Stomach smooth muscle (tissue), 2 donors: ENCODE measurements at regions not wholly inside any gene's neighbourhood (a gene's known extent, or its start where the extent isn't known, plus 50 kb on each side); places are given as distances from the start of the nearest gene placed in this dataset.

Source experiments
- H3K27ac ChIP-seq: one replicate; pipeline ENCODE4 v1.7.0; 2013; ENCODE audit warnings: mild to moderate bottlenecking, low read length, inconsistent platforms
- H3K27me3 ChIP-seq, 2 donors: one replicate each; pipeline ENCODE4 v1.7.0; 2013; ENCODE audit warnings: low read length in 2 of 2; ENCODE audit not compliant: insufficient read depth in 2 of 2, control insufficient read depth in 1 of 2
- H3K36me3 ChIP-seq, 2 donors: one replicate each; pipeline ENCODE4 v1.7.0; 2013; ENCODE audit warnings: low read length in 2 of 2; ENCODE audit not compliant: control insufficient read depth in 2 of 2, insufficient read depth in 2 of 2
- H3K4me1 ChIP-seq: one replicate; pipeline ENCODE4 v1.7.0; 2013; ENCODE audit warnings: low read length; ENCODE audit not compliant: control insufficient read depth, insufficient read depth
- H3K4me3 ChIP-seq, 2 donors: one replicate each; pipeline ENCODE4 v1.7.0; 2013; ENCODE audit warnings: low read length in 2 of 2
- H3K9ac ChIP-seq, 2 donors: one replicate each; pipeline ENCODE4 v1.7.0; 2013; ENCODE audit warnings: low read length in 2 of 2, mild to moderate bottlenecking in 1 of 2
- H3K9me3 ChIP-seq, 2 donors: one replicate each; pipeline ENCODE4 v1.7.0; 2013; ENCODE audit warnings: low read length in 2 of 2; ENCODE audit not compliant: control insufficient read depth in 2 of 2
- donor health status: healthy.
- donor health status: Pancreatic carcinoma.

DNA sequence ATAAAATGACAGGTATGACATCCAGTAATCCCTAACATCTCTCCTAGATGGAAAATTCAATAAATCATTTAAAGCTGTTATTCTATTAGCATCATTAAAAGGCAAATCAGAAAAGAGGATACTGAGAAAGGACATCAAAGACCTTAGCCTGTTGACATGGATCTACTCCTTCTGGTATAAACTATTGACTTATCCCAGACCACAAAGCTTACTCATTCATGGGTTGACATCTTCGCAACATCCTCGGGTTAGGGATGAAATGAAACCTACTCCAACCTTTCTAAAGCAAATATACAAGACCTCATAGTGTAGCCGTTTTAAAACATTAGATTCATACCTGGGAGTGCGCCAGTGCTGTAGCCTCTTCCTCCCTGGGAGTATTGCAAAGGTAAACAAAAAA is 191.5 kb upstream of the BTG1 start:
- Histone ChIP-seq H3K27ac (no peak overlapping the region), H3K4me3 (no peak overlapping the region), H3K9ac (no peak overlapping the region), H3K36me3 (no peaks in the 10 kb centered on the region), H3K9me3 (no peaks in the 10 kb centered on the region), H3K4me1 (no peaks in the 10 kb centered on the region), H3K27me3 (no peaks in the 10 kb centered on the region)

DNA sequence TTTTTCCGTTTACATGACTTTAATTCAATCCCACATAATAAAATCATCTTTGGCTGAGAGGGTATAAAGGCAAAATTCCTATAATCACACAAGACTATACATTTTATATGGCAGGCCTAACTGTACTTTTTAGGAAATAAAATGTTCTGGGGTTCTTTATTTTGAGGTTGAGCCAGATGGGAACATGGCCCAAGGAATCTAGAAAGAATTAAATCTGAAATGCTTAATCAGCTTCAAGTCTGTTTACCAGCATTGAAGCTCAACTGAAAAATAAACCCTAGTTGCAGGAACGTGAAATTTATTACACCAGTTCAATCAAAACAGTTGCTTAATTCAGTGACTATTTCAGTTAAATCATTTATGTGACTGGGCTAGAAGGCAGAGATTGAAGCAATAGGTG is 191.0 kb upstream of the BTG1 start:
- Histone ChIP-seq H3K36me3 (no peaks in the 10 kb centered on the region), H3K27me3 (no peaks in the 10 kb centered on the region), H3K4me1 (no peaks in the 10 kb centered on the region), H3K4me3 (no peak overlapping the region), H3K9ac (no peak overlapping the region), H3K9me3 (no peaks in the 10 kb centered on the region), H3K27ac (no peak overlapping the region)

- H3K27ac ChIP-seq: no peak overlapping the region
- H3K4me1 ChIP-seq: no peaks in the 10 kb centered on the region
- no peaks in the 10 kb centered on the region for H3K9me3 ChIP-seq
- H3K27me3 ChIP-seq: no peaks in the 10 kb centered on the region
- H3K4me3 ChIP-seq: no peak overlapping the region
- H3K36me3 ChIP-seq: no peaks in the 10 kb centered on the region
- H3K9ac ChIP-seq: no peak overlapping the region
Measured at GRCh38 chr12:92335831-92336230, 190.2 kb upstream of the BTG1 start.

- Histone ChIP-seq H3K4me1 (no peaks in the 10 kb centered on the region), H3K9me3 (no peaks in the 10 kb centered on the region), H3K27ac (no peak overlapping the region)
Measured at GRCh38 chr12:92334552-92334951, 188.9 kb upstream of the BTG1 start.

GRCh38 chr12:92332552-92332951 is 186.9 kb upstream of the BTG1 start:
- H3K27me3 ChIP-seq: no peaks in the 10 kb centered on the region
- no peak overlapping the region for H3K4me3 ChIP-seq
- no peak overlapping the region for H3K27ac ChIP-seq
- H3K9me3 ChIP-seq: no peaks in the 10 kb centered on the region
- no peaks in the 10 kb centered on the region for H3K36me3 ChIP-seq
- H3K4me1 ChIP-seq: no peaks in the 10 kb centered on the region
- H3K9ac ChIP-seq: no peak overlapping the region

More at GRCh38 chr12:92334552-92334951, 188.9 kb upstream of the BTG1 start:
- no peaks in the 10 kb centered on the region for H3K36me3 ChIP-seq
- H3K9ac ChIP-seq: no peak overlapping the region
- H3K27me3 ChIP-seq: no peaks in the 10 kb centered on the region
- H3K4me3 ChIP-seq: no peak overlapping the region

DNA sequence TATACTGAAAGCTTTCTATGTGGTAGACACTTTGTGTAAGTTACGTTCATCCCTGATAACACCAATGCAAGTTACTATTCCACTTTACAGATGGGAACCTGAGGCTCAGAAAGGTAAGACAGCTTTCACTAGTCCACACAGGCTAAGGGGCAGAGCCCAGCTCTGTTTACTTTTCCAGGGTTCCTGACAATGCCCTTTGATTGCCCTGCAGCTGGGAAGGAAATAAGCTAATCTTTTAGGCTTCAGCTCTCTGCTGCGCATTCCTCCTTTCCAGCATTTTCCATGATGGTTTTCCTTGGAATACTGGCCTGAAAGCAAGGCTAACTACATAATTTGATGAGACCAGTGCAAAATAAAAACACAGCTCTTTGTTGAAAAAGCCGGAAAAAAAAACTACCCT is 185.7 kb upstream of the BTG1 start:
- Histone ChIP-seq H3K36me3 (no peaks in the 10 kb centered on the region), H3K27me3 (no peaks in the 10 kb centered on the region), H3K4me3 (no peak overlapping the region), H3K4me1 (no peaks in the 10 kb centered on the region), H3K9me3 (no peaks in the 10 kb centered on the region), H3K27ac (no peak overlapping the region), H3K9ac (no peak overlapping the region)

DNA sequence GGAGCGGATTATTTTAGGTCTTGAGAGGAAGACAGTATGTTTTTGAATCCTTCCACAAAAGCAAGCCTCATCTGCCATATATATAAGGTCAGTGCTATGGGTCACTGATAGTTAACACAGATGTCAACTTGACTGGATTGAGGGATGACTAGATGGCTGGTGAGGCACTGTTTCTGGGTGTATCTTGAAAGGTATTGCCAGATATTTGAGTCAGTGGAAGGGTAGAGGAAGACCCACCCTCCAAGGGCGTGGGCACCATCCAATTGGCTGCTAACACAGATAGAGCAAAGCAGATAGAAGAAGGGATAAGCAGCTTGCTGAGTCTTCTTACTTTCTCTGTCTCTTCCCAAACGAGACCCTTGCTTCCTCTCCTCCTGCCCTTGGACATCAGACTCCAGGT is 185.0 kb upstream of the BTG1 start:
- Histone ChIP-seq H3K4me3 (no peak overlapping the region), H3K4me1 (no peaks in the 10 kb centered on the region)

GRCh38 chr12:92326877-92327276 is 181.2 kb upstream of the BTG1 start:
- no peaks in the 10 kb centered on the region for H3K36me3 ChIP-seq
- no peaks in the 10 kb centered on the region for H3K27me3 ChIP-seq
- no peak overlapping the region for H3K9ac ChIP-seq
- no peaks in the 10 kb centered on the region for H3K4me1 ChIP-seq
- H3K9me3 ChIP-seq: no peaks in the 10 kb centered on the region
- no peak overlapping the region for H3K4me3 ChIP-seq
- H3K27ac ChIP-seq: no peak overlapping the region

More for the DNA sequence above, 185.0 kb upstream of the BTG1 start:
- no peak overlapping the region for H3K9ac ChIP-seq
- H3K9me3 ChIP-seq: no peaks in the 10 kb centered on the region
- H3K36me3 ChIP-seq: no peaks in the 10 kb centered on the region
- H3K27ac ChIP-seq: no peak overlapping the region
- H3K27me3 ChIP-seq: no peaks in the 10 kb centered on the region

DNA sequence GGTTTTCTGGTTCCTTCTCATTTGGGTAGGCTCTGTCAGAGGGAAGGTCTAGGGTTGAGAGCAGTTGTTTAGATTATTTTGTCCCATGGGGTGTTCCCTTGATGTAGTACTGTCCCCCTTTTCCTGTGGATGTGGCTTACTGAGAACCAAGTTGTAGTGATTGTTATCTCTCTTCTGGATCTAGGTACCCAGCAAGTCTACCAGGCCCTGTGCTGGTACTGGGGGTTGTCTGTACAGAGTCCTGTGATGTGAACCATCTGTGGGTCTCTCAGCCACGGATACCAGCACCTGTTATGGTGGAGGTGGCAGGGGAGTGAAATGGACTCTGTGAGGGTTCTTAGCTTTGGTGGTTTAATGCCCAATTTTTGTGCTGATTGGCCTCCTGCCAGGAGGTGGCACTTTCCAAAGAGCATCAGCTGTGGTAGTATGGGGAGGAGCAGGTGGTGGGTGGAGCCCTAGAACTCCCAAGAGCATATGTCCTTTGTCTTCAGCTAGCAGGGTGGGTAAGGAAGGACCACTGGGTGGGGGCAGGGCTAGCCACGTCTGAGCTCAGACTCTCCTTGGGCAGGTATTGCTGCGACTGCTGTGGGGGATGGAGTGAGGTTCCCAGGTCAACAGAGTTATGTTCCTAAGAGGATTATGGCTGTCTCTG is 179.3 kb upstream of the BTG1 start:
- H3K36me3 ChIP-seq: no peaks in the 10 kb centered on the region
- H3K27ac ChIP-seq: no peak overlapping the region
- H3K4me3 ChIP-seq: no peak overlapping the region
- H3K9ac ChIP-seq: no peak overlapping the region
- H3K9me3 ChIP-seq: no peaks in the 10 kb centered on the region
- H3K27me3 ChIP-seq: no peaks in the 10 kb centered on the region
- no peaks in the 10 kb centered on the region for H3K4me1 ChIP-seq

DNA sequence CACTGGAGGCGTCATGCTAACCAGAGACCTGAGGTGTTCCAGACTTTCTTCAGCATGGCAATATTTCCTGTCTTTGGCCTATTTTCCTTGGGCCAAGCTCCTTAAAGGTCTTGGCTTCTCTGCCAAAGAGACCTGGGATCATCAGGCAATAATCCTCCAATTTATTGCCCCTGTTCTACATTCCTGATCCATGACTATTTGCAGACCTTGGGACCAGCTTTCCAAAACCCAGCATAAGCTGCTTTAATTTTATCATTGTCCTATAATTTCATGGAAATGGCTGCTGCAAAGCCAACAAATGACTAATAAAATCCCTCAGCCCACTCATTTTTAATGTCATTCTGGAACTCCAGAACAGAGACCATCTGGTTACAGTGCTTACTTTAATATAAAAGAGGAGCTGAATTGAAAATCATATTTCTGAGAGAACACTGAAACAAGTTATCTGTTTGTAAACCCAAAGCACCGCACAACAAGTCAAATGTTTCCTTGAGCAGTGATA is 166.9 kb upstream of the BTG1 start:
- Histone ChIP-seq H3K27me3 (no peaks in the 10 kb centered on the region), H3K4me1 (no peaks in the 10 kb centered on the region), H3K9ac (no peak overlapping the region), H3K36me3 (no peaks in the 10 kb centered on the region), H3K9me3 (no peaks in the 10 kb centered on the region), H3K27ac (no peak overlapping the region), H3K4me3 (no peak overlapping the region)

DNA sequence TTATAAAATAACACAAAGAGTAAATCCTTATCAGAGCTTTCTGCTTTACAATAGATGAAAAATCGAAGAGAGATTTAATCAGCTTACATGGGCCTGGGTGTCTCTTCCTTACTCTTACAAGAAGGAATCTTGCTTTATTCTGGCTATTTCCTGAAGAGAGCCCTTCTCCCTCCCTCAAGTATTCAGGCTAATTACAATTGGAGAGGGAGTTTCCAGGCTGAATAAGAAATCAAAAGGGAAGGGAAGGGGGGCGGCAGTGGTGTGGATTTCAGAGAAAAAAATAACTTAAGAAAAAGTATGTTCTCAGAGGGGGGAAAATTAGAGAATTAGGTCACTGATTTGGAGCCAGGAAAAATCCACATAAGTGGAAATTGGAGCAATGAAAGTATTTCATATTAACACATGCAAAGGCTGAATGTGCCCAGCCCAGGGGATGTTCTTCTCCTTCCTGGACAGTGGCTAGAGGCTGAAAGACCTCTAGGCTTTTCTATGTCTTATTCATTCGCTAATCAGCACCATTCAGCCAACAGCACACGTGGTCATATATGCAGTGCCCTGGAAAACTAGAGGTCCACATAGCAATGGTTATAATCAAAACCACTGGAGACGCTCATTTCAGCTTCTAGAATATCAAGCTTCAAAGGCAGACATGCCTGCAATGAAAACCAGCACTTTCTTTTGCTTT is 158.9 kb upstream of the BTG1 start:
- H3K4me3 ChIP-seq: no peak overlapping the region
- no peaks in the 10 kb centered on the region for H3K4me1 ChIP-seq
- H3K27me3 ChIP-seq: no peaks in the 10 kb centered on the region
- H3K36me3 ChIP-seq: no peaks in the 10 kb centered on the region
- H3K27ac ChIP-seq: no peak overlapping the region
- H3K9me3 ChIP-seq: no peaks in the 10 kb centered on the region
- no peak overlapping the region for H3K9ac ChIP-seq
